SK-N-MC (cell line): ENCODE measurements at regions not wholly inside any gene's neighbourhood (a gene's known extent, or its start where the extent isn't known, plus 50 kb on each side); places are given as distances from the start of the nearest gene placed in this dataset.

Source experiments
- EZH2 ChIP-seq: fragments of 200-600 bp; sonication (generic); IDR thresholded peaks from one replicate; pipeline ENCODE4 v1.6.1; 2017; ENCODE audit warnings: antibody characterized with exemption
- POLR2AphosphoS5 ChIP-seq: IDR thresholded peaks from 2 replicates; pipeline ENCODE4 v1.6.1; 2012; ENCODE audit warnings: mild to moderate bottlenecking, low read depth, low read length, borderline replicate concordance

DNA sequence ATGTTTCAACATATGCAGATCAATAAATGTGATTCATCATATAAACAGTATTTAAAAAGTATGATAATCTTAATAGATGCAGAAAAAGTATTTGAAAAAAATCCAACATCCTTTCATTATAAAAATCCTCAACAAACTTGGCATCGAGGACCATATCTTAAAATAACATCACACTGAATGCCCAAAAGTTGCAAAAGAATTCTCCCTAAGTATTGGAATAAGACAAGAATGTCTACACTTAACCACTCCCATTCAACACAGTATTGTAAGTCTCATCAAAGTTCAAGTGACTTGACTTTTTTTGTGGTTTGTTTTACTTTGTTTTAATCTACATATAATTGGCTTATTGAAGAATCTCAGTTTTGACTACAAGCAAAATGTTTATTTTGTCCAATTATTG lies 779.0 kb upstream of the SLIT2 start:
- TF ChIP-seq POLR2AphosphoS5 (no peak), EZH2 (no peak)
